ENCODE measurements at regions not wholly inside any gene's neighbourhood (a gene's known extent, or its start where the extent isn't known, plus 50 kb on each side); places are given as distances from the start of the nearest gene placed in this dataset.
A peak's percentile ranks its signal among the peaks of the same experiment; 100 is the strongest.

GRCh38 chr9:71632776-71633175 is 135.5 kb downstream of the CEMIP2 start:
- no peak for DNase-seq
- no peak for TF ChIP-seq POLR2AphosphoS5 (IDR thresholded peaks at IDR 0.05)
- TF ChIP-seq CTCF (IDR thresholded peaks at IDR 0.05) = no peak
- no peak for TF ChIP-seq EP300 (IDR thresholded peaks at IDR 0.05)
- TF ChIP-seq POLR2A (IDR thresholded peaks at IDR 0.05) = no peak
- Histone ChIP-seq H3K27ac (no peak overlapping the region), H3K4me1 (peaks cover 12 to 31% (median 15%) of the 10 kb centered on the region in 4 donors), H3K36me3 (no peaks in the 10 kb centered on the region), H3K9me3 (no peaks in the 10 kb centered on the region), H3K4me3 (no peak overlapping the region), H3K27me3 (no peaks in the 10 kb centered on the region)
- 90 to 92% methylated on average over 5 of the region's 5 CpGs for WGBS, 2 donors
- ATAC-seq (ENCODE audit: low FRiP score in 2 of 2) = no peak

GRCh38 chr9:71630377-71630995 is 137.8 kb downstream of the CEMIP2 start:
- Histone ChIP-seq H3K27ac (peak overlapping the region in 3 of 4 donors; percentile 46 to 73 (median 48)), H3K4me1 (peaks cover 12 to 19% (median 12%) of the 10 kb centered on the region in 4 donors), H3K36me3 (no peaks in the 10 kb centered on the region), H3K27me3 (no peaks in the 10 kb centered on the region), H3K4me3 (no peak overlapping the region), H3K9me3 (no peaks in the 10 kb centered on the region)
- no peak for TF ChIP-seq POLR2A (IDR thresholded peaks at IDR 0.05)
- TF ChIP-seq CTCF (IDR thresholded peaks at IDR 0.05) = no peak
- TF ChIP-seq EP300 (IDR thresholded peaks at IDR 0.05) = peak in 2 of 4 donors; percentile 51 to 68
- peak in 1 of 2 donors; percentile 40 for TF ChIP-seq POLR2AphosphoS5 (IDR thresholded peaks at IDR 0.05)
- no peak for DNase-seq
- 55 to 62% methylated on average over 3 of the region's 3 CpGs for WGBS, 2 donors
- no peak for ATAC-seq (ENCODE audit: low FRiP score in 2 of 2)

- TF ChIP-seq CTCF (IDR thresholded peaks at IDR 0.05) (no peak), POLR2AphosphoS5 (IDR thresholded peaks at IDR 0.05) (no peak), EP300 (IDR thresholded peaks at IDR 0.05) (no peak), POLR2A (IDR thresholded peaks at IDR 0.05) (no peak)
- H3K4me1 ChIP-seq = peaks cover 12 to 19% (median 12%) of the 10 kb centered on the region in 4 donors
- no peak for ATAC-seq (ENCODE audit: low FRiP score in 2 of 2)
- no peaks in the 10 kb centered on the region for H3K9me3 ChIP-seq
- 42 to 46% methylated on average over 3 of the region's 3 CpGs for WGBS, 2 donors
- H3K36me3 ChIP-seq = no peaks in the 10 kb centered on the region
- DNase-seq = no peak
- H3K27ac ChIP-seq = peak overlapping the region in 2 of 4 donors; percentile 48 to 73
- H3K4me3 ChIP-seq = no peak overlapping the region
- H3K27me3 ChIP-seq = no peaks in the 10 kb centered on the region
Observed at GRCh38 chr9:71629578-71630215, 138.6 kb downstream of the CEMIP2 start.

GRCh38 chr9:71628247-71628646 is 140.1 kb downstream of the CEMIP2 start:
- WGBS, 2 donors = 82 to 89% methylated on average over 3 of the region's 3 CpGs
- ATAC-seq (ENCODE audit: low FRiP score in 2 of 2) = peak in 1 of 2 donors; percentile 48

More at GRCh38 chr9:71628247-71628646, 140.1 kb downstream of the CEMIP2 start:
- Histone ChIP-seq H3K9me3 (no peaks in the 10 kb centered on the region), H3K27ac (peak overlapping the region in 2 of 4 donors; percentile 5 to 48), H3K27me3 (no peaks in the 10 kb centered on the region), H3K4me1 (peaks cover 12 to 19% (median 12%) of the 10 kb centered on the region in 4 donors), H3K36me3 (no peaks in the 10 kb centered on the region), H3K4me3 (no peak overlapping the region)
- no peak for DNase-seq
- TF ChIP-seq EP300 (IDR thresholded peaks at IDR 0.05) (no peak), POLR2A (IDR thresholded peaks at IDR 0.05) (no peak), POLR2AphosphoS5 (IDR thresholded peaks at IDR 0.05) (no peak), CTCF (IDR thresholded peaks at IDR 0.05) (peak in 5 of 6 experiments; percentile 17 to 48 (median 23))
